Calu3 (cell line): ENCODE measurements at regions not wholly inside any gene's neighbourhood (a gene's known extent, or its start where the extent isn't known, plus 50 kb on each side); places are given as distances from the start of the nearest gene placed in this dataset.

Experiments used
- BruUV-seq: library from RNA; stranded (reverse); fragments of 400-500 nt; replicated peaks from 2 replicates; lab custom pipeline; 2021; lab: Mats Ljungman, UMichigan
- CTCF ChIA-PET: fragments of 300-600 bp; sonication (Branson Sonifier 250); formaldehyde crosslinking; loops from one replicate; lab custom pipeline; 2022; ENCODE audit warnings: antibody characterized with exemption; lab: Charles Lee
- DNase-seq: peaks from one replicate; pipeline ENCODE4 v3.0.0; 2022
- H3K27ac Mint-ChIP-seq: one replicate; pipeline ENCODE4 v1.8.0; 2022; ENCODE audit warnings: mixed read lengths; ENCODE audit not compliant: unreplicated experiment
- H3K27me3 Mint-ChIP-seq: one replicate; pipeline ENCODE4 v1.8.0; 2022; ENCODE audit warnings: mixed read lengths; ENCODE audit not compliant: unreplicated experiment
- H3K36me3 Mint-ChIP-seq: one replicate; pipeline ENCODE4 v1.8.0; 2022; ENCODE audit warnings: mild to moderate bottlenecking, moderate library complexity, mixed read lengths; ENCODE audit not compliant: insufficient read depth, unreplicated experiment
- H3K4me1 Mint-ChIP-seq: one replicate; pipeline ENCODE4 v1.8.0; 2022; ENCODE audit warnings: mild to moderate bottlenecking, low read depth, mixed read lengths; ENCODE audit not compliant: unreplicated experiment
- H3K4me3 Mint-ChIP-seq: one replicate; pipeline ENCODE4 v1.8.0; 2022; ENCODE audit warnings: mild to moderate bottlenecking, low read depth, moderate library complexity, mixed read lengths; ENCODE audit not compliant: unreplicated experiment
- H3K9me3 Mint-ChIP-seq: one replicate; pipeline ENCODE4 v1.8.0; 2022; ENCODE audit warnings: low read depth, mixed read lengths; ENCODE audit not compliant: unreplicated experiment
- intact Hi-C: fragments of 100-400 bp; cut with micrococcal nuclease; formaldehyde crosslinking; loops from one replicate; pipeline ENCODE4 v1.10.0; 2022; ENCODE audit not compliant: unreplicated experiment
- TF ChIP-seq, protein P1 (sequence below): fragments of 200-600 bp; IDR thresholded peaks from one replicate; pipeline ENCODE4 v1.8.0; 2022; ENCODE audit warnings: antibody characterized with exemption; ENCODE audit not compliant: unreplicated experiment

DNA sequence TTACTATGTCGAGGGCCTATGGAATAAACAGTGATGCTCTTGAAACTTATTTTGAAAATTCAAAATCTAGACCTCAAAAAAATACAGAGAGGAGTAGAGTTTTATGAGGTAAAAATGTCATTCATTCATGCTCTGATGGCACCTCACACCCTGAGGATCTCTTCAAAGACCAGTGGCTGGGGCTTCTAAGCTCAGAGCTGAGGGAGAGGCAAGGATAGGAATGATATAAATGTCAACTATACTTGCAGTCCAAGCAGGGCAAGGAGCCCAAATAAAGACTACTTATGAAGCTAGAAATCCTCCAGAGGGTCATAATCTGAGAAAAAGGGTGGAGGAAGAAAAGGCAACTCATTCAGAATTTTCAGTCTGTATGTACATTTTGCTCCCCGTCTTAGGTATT is 136.7 kb upstream of the CARMIL1 start:
- no peaks in the 10 kb centered on the region for H3K9me3 Mint-ChIP-seq
- H3K27ac Mint-ChIP-seq = no peak overlapping the region
- H3K4me1 Mint-ChIP-seq = peaks cover 16% of the 10 kb centered on the region
- no peak overlapping the region for H3K4me3 Mint-ChIP-seq
- BruUV-seq = no TSS peak
- CTCF ChIA-PET = interaction anchor here (0.6 kb wide), 1 partner anchor 30 kb away, joined by 4 read pairs; no protein-coding TSS in a partner anchor
- TF ChIP-seq, protein P1, sequence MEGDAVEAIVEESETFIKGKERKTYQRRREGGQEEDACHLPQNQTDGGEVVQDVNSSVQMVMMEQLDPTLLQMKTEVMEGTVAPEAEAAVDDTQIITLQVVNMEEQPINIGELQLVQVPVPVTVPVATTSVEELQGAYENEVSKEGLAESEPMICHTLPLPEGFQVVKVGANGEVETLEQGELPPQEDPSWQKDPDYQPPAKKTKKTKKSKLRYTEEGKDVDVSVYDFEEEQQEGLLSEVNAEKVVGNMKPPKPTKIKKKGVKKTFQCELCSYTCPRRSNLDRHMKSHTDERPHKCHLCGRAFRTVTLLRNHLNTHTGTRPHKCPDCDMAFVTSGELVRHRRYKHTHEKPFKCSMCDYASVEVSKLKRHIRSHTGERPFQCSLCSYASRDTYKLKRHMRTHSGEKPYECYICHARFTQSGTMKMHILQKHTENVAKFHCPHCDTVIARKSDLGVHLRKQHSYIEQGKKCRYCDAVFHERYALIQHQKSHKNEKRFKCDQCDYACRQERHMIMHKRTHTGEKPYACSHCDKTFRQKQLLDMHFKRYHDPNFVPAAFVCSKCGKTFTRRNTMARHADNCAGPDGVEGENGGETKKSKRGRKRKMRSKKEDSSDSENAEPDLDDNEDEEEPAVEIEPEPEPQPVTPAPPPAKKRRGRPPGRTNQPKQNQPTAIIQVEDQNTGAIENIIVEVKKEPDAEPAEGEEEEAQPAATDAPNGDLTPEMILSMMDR = no peak
- intact Hi-C loops = no loop called here
- H3K27me3 Mint-ChIP-seq = no peaks in the 10 kb centered on the region
- DNase-seq = no peak
- peaks cover 5% of the 10 kb centered on the region for H3K36me3 Mint-ChIP-seq

DNA sequence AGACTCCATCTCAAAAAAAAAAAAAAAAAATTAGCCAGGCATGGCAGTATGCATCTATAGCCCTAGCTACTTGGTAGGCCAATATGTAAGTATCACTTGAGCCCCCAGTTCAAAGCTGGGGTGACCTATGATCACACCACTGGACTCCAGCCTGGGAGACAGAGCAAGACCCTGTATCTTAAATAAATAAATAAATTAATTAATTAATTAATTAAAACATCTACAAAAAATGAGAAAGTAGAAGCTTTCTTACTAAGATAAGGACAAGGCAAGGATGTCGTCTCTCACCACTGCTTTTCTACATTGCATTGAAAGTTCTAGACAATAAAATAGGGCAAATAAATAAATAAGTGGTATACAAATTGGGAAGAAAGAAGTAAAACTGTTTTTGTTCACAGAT is 134.3 kb upstream of the CARMIL1 start:
- BruUV-seq = no TSS peak
- intact Hi-C loops = no loop called here
- no peak overlapping the region for H3K27ac Mint-ChIP-seq
- no peak for DNase-seq
- H3K27me3 Mint-ChIP-seq = no peaks in the 10 kb centered on the region
- no peaks in the 10 kb centered on the region for H3K4me1 Mint-ChIP-seq
- H3K9me3 Mint-ChIP-seq = peaks cover 9% of the 10 kb centered on the region
- TF ChIP-seq, protein P1 = no peak
- H3K4me3 Mint-ChIP-seq = no peak overlapping the region
- no peaks in the 10 kb centered on the region for H3K36me3 Mint-ChIP-seq
- CTCF ChIA-PET = interaction anchor here (0.6 to 1.2 kb wide), 3 partner anchors 14 to 468 kb away, joined by 3 to 6 read pairs (median 3); no protein-coding TSS in a partner anchor

DNA sequence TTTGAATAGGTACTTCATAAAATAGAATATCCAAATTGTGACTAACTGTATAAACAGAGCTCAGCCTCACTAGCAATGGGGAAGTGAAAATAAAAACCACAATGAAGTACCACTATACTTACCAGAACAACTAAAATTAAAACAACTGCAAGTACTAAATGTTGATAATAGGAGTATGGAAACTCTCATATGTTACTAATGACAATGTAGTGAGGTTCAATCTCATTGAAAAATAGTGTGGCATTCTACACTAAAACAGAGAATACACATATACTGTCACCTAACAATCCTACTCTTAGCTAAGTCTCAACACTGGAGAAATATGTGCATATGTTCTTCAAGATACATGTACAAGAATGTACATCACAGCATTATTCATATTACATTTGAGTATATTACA is 132.0 kb upstream of the CARMIL1 start:
- CTCF ChIA-PET = interaction anchor here (1.0 to 1.4 kb wide), 3 partner anchors 27 to 68 kb away, joined by 3 to 5 read pairs (median 3); no protein-coding TSS in a partner anchor
- no peak for DNase-seq
- no peaks in the 10 kb centered on the region for H3K4me1 Mint-ChIP-seq
- TF ChIP-seq, protein P1 = no peak
- no peak overlapping the region for H3K27ac Mint-ChIP-seq
- no peaks in the 10 kb centered on the region for H3K36me3 Mint-ChIP-seq
- BruUV-seq = no TSS peak
- no peak overlapping the region for H3K4me3 Mint-ChIP-seq
- no peaks in the 10 kb centered on the region for H3K27me3 Mint-ChIP-seq
- H3K9me3 Mint-ChIP-seq = peaks cover 9% of the 10 kb centered on the region
- intact Hi-C loops = no loop called here

- H3K4me3 Mint-ChIP-seq = no peak overlapping the region
- intact Hi-C loops = no loop called here
- TF ChIP-seq, protein P1 = no peak
- no peaks in the 10 kb centered on the region for H3K27me3 Mint-ChIP-seq
- no peak overlapping the region for H3K27ac Mint-ChIP-seq
- H3K36me3 Mint-ChIP-seq = no peaks in the 10 kb centered on the region
- CTCF ChIA-PET = interaction anchor here (0.6 kb wide), 1 partner anchor 23 kb away, joined by 4 read pairs; no protein-coding TSS in a partner anchor
- BruUV-seq = no TSS peak
- H3K4me1 Mint-ChIP-seq = peaks cover 17% of the 10 kb centered on the region
- DNase-seq = no peak
- peaks cover 9% of the 10 kb centered on the region for H3K9me3 Mint-ChIP-seq
Measured at GRCh38 chr6:25150031-25150430, 129.1 kb upstream of the CARMIL1 start.
